H1 (cell line): ENCODE measurements at regions not wholly inside any gene's neighbourhood (a gene's known extent, or its start where the extent isn't known, plus 50 kb on each side); places are given as distances from the start of the nearest gene placed in this dataset.

ENCODE experiments used
- CTCF ChIA-PET: fragments of 300-600 bp; sonication (Branson Sonifier 250); formaldehyde crosslinking; loops from one replicate; lab custom pipeline; 2021; ENCODE audit not compliant: partially characterized antibody; lab: Charles Lee
- POLR2A ChIA-PET: fragments of 300-600 bp; sonication (Branson Sonifier 250); formaldehyde crosslinking; loops from one replicate; lab custom pipeline; 2021; ENCODE audit warnings: inconsistent platforms; ENCODE audit not compliant: partially characterized antibody; lab: Charles Lee
- DNase-seq, 2 experiments: peaks; one replicate each; pipeline versions ENCODE4 v3.0.0 to v3.0.0-alpha.2; 2010 to 2022; ENCODE audit warnings: low spot score in 2 of 2, low read depth in 1 of 2, mixed read lengths in 1 of 2
- FAIRE-seq: peaks from 2 replicates; lab custom pipeline; 2011; peaks lifted over from hg19 to GRCh38; lab: Jason Lieb, UNC
- H2AFZ ChIP-seq: 2 replicates; pipeline ENCODE4 v1.8.1; 2012; ENCODE audit warnings: low read length, inconsistent platforms
- H2AK5ac ChIP-seq: 2 replicates; pipeline ENCODE4 v1.6.1; 2013; ENCODE audit warnings: low read depth, low read length
- H2BK120ac ChIP-seq: replicated peaks from 2 replicates; pipeline ENCODE3; 2013; ENCODE audit warnings: low read depth, low read length, inconsistent platforms
- H2BK12ac ChIP-seq: 2 replicates; pipeline ENCODE4 v1.6.1; 2013; ENCODE audit warnings: low read depth, low read length
- H2BK15ac ChIP-seq: 2 replicates; pipeline ENCODE4 v1.6.1; 2013; ENCODE audit warnings: low read length
- H2BK20ac ChIP-seq: 2 replicates; pipeline ENCODE4 v1.6.1; 2013; ENCODE audit warnings: low read length
- H2BK5ac ChIP-seq: 2 replicates; pipeline ENCODE4 v1.6.1; 2013; ENCODE audit warnings: low read depth, low read length
- H3K14ac ChIP-seq: 2 replicates; pipeline ENCODE4 v1.6.1; 2013; ENCODE audit warnings: inconsistent platforms; ENCODE audit not compliant: insufficient read length
- H3K18ac ChIP-seq: 2 replicates; pipeline ENCODE4 v1.6.1; 2013; ENCODE audit warnings: low read length; ENCODE audit errors: extremely low read depth
- H3K23ac ChIP-seq: 2 replicates; pipeline ENCODE4 v1.6.1; 2013; ENCODE audit warnings: inconsistent platforms; ENCODE audit not compliant: insufficient read length
- H3K23me2 ChIP-seq: 2 replicates; pipeline ENCODE4 v1.6.1; 2013; ENCODE audit warnings: low read depth, low read length
- H3K27ac ChIP-seq: 2 replicates; pipeline ENCODE4 v1.6.1; 2011; ENCODE audit warnings: low read depth, low read length, inconsistent platforms
- H3K27me3 ChIP-seq, 4 experiments: replicated peaks in 1 of 4; 1 replicate in 1 of 4; 2 replicates in 3 of 4; pipeline versions ENCODE4 v1.6.1 to v1.8.1; 2011 to 2013; ENCODE audit warnings: low read length in 3 of 4, mild to moderate bottlenecking in 3 of 4, inconsistent platforms in 2 of 4, mixed read lengths in 2 of 4, moderate library complexity in 1 of 4; ENCODE audit not compliant: control insufficient read depth in 3 of 4, insufficient read depth in 3 of 4; ENCODE audit errors: extremely low read depth in 1 of 4
- H3K36me3 ChIP-seq, 4 experiments: 2 replicates each; pipeline versions ENCODE4 v1.6.1 to v1.8.1; 2011 to 2013; ENCODE audit warnings: mild to moderate bottlenecking in 4 of 4, low read length in 3 of 4, moderate library complexity in 2 of 4, control low read depth in 1 of 4, inconsistent platforms in 1 of 4; ENCODE audit not compliant: insufficient read depth in 4 of 4, control insufficient read depth in 2 of 4
- H3K4ac ChIP-seq: replicated peaks from 2 replicates; pipeline ENCODE3; 2013; ENCODE audit warnings: low read length, low read depth, mixed read lengths, inconsistent platforms; ENCODE audit not compliant: insufficient read length
- H3K4me1 ChIP-seq, 4 experiments: replicated peaks in 1 of 4; 1 replicate in 1 of 4; 2 replicates in 3 of 4; pipeline versions ENCODE4 v1.6.1 to v1.8.1; 2011 to 2013; ENCODE audit warnings: low read length in 3 of 4, inconsistent platforms in 2 of 4, mixed read lengths in 1 of 4; ENCODE audit not compliant: insufficient read depth in 4 of 4, control insufficient read depth in 3 of 4
- H3K4me2 ChIP-seq, 2 experiments: 2 replicates each; pipeline versions ENCODE4 v1.6.1 to v1.8.1; 2011 to 2013; ENCODE audit warnings: low read depth in 2 of 2, low read length in 2 of 2, control low read depth in 1 of 2, inconsistent platforms in 1 of 2, mild to moderate bottlenecking in 1 of 2; ENCODE audit not compliant: insufficient read depth in 1 of 2
- H3K4me3 ChIP-seq, 4 experiments: fragments of 200-600, 300-600 bp in 1 of 4; sonication (generic), shearing (Covaris generic), sonication (Bioruptor Twin) in 1 of 4; 2 replicates each; pipeline versions ENCODE4 v1.5.1 to v1.8.1; 2011 to 2016; ENCODE audit warnings: low read length in 4 of 4, low read depth in 3 of 4, control low read depth in 2 of 4, inconsistent platforms in 2 of 4, mild to moderate bottlenecking in 2 of 4, mixed read lengths in 1 of 4, moderate library complexity in 1 of 4; ENCODE audit not compliant: insufficient read depth in 2 of 4; ENCODE audit errors: extremely low read depth in 1 of 4
- H3K56ac ChIP-seq: replicated peaks from 2 replicates; pipeline ENCODE3; 2013; ENCODE audit warnings: low read depth, mild to moderate bottlenecking, mixed read lengths, low read length, inconsistent platforms; ENCODE audit not compliant: insufficient read length
- H3K79me1 ChIP-seq: 2 replicates; pipeline ENCODE4 v1.6.1; 2013; ENCODE audit warnings: low read depth, low read length, control low read depth
- H3K79me2 ChIP-seq, 2 experiments: 2 replicates each; pipeline versions ENCODE4 v1.6.1 to v1.8.1; 2012 to 2013; ENCODE audit warnings: low read length in 2 of 2, mild to moderate bottlenecking in 2 of 2, inconsistent platforms in 1 of 2; ENCODE audit not compliant: insufficient read depth in 2 of 2, control insufficient read depth in 1 of 2
- H3K9ac ChIP-seq, 4 experiments: replicated peaks in 1 of 4; 1 replicate in 1 of 4; 2 replicates in 3 of 4; pipeline versions ENCODE4 v1.6.1 to v1.8.1; 2011 to 2013; ENCODE audit warnings: low read depth in 3 of 4, low read length in 3 of 4, control low read depth in 2 of 4, mild to moderate bottlenecking in 2 of 4, moderate library complexity in 2 of 4, inconsistent platforms in 1 of 4; ENCODE audit errors: extremely low read depth in 1 of 4
- H3K9me3 ChIP-seq, 2 experiments: 2 replicates each; pipeline versions ENCODE4 v1.6.1 to v1.8.1; 2012 to 2013; ENCODE audit warnings: mild to moderate bottlenecking in 2 of 2, moderate library complexity in 2 of 2, control low read depth in 1 of 2, inconsistent platforms in 1 of 2, low read depth in 1 of 2, low read length in 1 of 2, mixed read lengths in 1 of 2; ENCODE audit not compliant: insufficient read depth in 2 of 2
- H4K20me1 ChIP-seq, 2 experiments: replicated peaks in 1 of 2; 2 replicates each; pipeline versions ENCODE3 to v1.8.1; 2011 to 2013; ENCODE audit warnings: inconsistent platforms in 2 of 2, low read length in 2 of 2, mild to moderate bottlenecking in 1 of 2; ENCODE audit not compliant: insufficient read depth in 2 of 2, control insufficient read depth in 1 of 2
- H4K5ac ChIP-seq: 2 replicates; pipeline ENCODE4 v1.6.1; 2013; ENCODE audit warnings: low read length, low read depth, mixed read lengths, inconsistent platforms; ENCODE audit not compliant: insufficient read length
- H4K8ac ChIP-seq: 2 replicates; pipeline ENCODE4 v1.8.0; 2013; ENCODE audit warnings: mild to moderate bottlenecking, moderate library complexity, low read length, inconsistent platforms; ENCODE audit not compliant: insufficient read depth; ENCODE audit errors: extremely low read depth
- H4K91ac ChIP-seq: replicated peaks from 2 replicates; pipeline ENCODE3; 2013; ENCODE audit warnings: low read length, mixed read lengths, inconsistent platforms; ENCODE audit not compliant: insufficient read length
- CREB1 ChIP-seq: IDR thresholded peaks from 2 replicates; pipeline ENCODE4 v1.6.1; 2012; ENCODE audit warnings: inconsistent platforms
- FOSL1 ChIP-seq: IDR thresholded peaks from 2 replicates; pipeline ENCODE4 v1.6.1; 2011; ENCODE audit warnings: mild to moderate bottlenecking, low read depth, low read length, moderate library complexity; ENCODE audit not compliant: insufficient read depth
- GABPA ChIP-seq: IDR thresholded peaks from 2 replicates; pipeline ENCODE4 v1.6.1; 2011; ENCODE audit warnings: mild to moderate bottlenecking, low read length, moderate library complexity, borderline replicate concordance; ENCODE audit not compliant: insufficient read depth
- MAFK ChIP-seq: IDR thresholded peaks from 2 replicates; pipeline ENCODE4 v1.6.1; 2012; ENCODE audit warnings: low read depth, mild to moderate bottlenecking, improper control_type of control experiment, low read length
- RFX5 ChIP-seq: IDR thresholded peaks from 2 replicates; pipeline ENCODE4 v1.6.1; 2011; ENCODE audit warnings: low read depth, low read length, improper control_type of control experiment, borderline replicate concordance
- SIX5 ChIP-seq: IDR thresholded peaks from 2 replicates; pipeline ENCODE4 v1.6.1; 2011; ENCODE audit warnings: mild to moderate bottlenecking, low read depth, low read length
- SRF ChIP-seq: IDR thresholded peaks from 2 replicates; pipeline ENCODE4 v1.6.1; 2011; ENCODE audit warnings: mild to moderate bottlenecking, low read depth, low read length, moderate library complexity
- TBP ChIP-seq: IDR thresholded peaks from 2 replicates; pipeline ENCODE4 v1.6.1; 2011; ENCODE audit warnings: low read depth, low read length, improper control_type of control experiment
- TCF12 ChIP-seq: IDR thresholded peaks from 2 replicates; pipeline ENCODE4 v1.6.1; 2011; ENCODE audit warnings: low read depth, mild to moderate bottlenecking, low read length
- WGBS, 2 experiments: shearing (Covaris generic) in 1 of 2; methylation state at CpG; one replicate each; pipeline versions ENCODE4 v1.1.6 to v1.1.7; 2013 to 2015; ENCODE audit warnings: low lambda C conversion rate in 2 of 2, mixed read lengths in 2 of 2, inconsistent platforms in 1 of 2, low coverage in 1 of 2, missing lambda C conversion rate in 1 of 2; ENCODE audit not compliant: insufficient replicate concordance in 2 of 2, insufficient coverage in 1 of 2, insufficient read length in 1 of 2; ENCODE audit errors: extremely low coverage in 1 of 2, missing lambda C conversion rate in 1 of 2; 5-methylcytosine and 5-hydroxymethylcytosine counted together

DNA sequence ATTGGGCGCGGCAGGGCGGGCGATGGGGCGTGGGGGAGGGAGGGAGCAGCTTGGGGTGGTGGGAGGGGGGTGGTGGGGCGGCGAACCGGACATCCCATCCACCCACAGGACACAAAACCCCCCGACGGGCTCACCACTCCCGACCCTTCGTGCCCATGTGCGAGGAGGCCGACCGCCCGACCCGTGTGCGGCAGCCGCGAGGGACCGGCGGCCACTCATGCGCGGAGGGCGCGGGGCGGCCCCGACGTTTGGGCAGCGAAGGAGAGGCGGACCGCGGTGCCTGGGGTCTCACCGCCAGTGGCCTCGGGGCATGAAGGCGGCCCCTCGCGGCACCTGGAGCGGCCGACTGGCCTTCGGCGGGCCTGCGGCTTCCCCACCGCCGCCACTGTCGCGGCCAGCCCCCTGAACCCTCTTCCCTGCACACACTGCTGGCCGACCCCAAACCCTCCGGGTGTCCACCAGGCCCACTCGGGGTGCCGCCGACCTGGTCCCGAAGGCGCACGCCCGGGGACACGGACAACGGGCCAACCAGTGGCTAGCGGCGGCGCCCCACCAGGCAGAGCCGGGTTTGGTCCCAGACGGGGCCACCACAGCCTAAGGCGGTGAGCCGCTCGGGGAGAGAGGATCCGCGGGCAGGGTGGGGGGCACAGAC lies 94.6 kb upstream of the ANKRD30BL start:
- H4K91ac ChIP-seq = no peak overlapping the region
- no peak overlapping the region for H4K8ac ChIP-seq
- H3K4me2 ChIP-seq = no peak overlapping the region
- TF ChIP-seq GABPA (no peak), MAFK (no peak), TBP (no peak), FOSL1 (no peak), SIX5 (no peak), RFX5 (no peak), SRF (no peak), CREB1 (no peak), TCF12 (no peak)
- H2AK5ac ChIP-seq = no peak overlapping the region
- H3K14ac ChIP-seq = no peak overlapping the region
- POLR2A ChIA-PET = no interaction called here
- no peak overlapping the region for H3K56ac ChIP-seq
- H2BK15ac ChIP-seq = no peak overlapping the region
- H3K79me2 ChIP-seq = no peaks in the 10 kb centered on the region
- H2BK120ac ChIP-seq = no peak overlapping the region
- H3K4ac ChIP-seq = no peak overlapping the region
- no peak overlapping the region for H3K23ac ChIP-seq
- H4K20me1 ChIP-seq = no peaks in the 10 kb centered on the region
- H2AFZ ChIP-seq = no peak overlapping the region
- no peaks in the 10 kb centered on the region for H3K79me1 ChIP-seq
- H3K27me3 ChIP-seq = no peaks in the 10 kb centered on the region
- H3K9me3 ChIP-seq = peaks cover 0 to 51% of the 10 kb centered on the region in 2 experiments; a peak in 2 of 4 replicates
- H3K27ac ChIP-seq = no peak overlapping the region
- H3K9ac ChIP-seq = no peak overlapping the region
- no peak overlapping the region for H4K5ac ChIP-seq
- FAIRE-seq (no peak), DNase-seq (peak in 1 of 2 experiments; percentile 29)
- 100% methylated on average over 6 of the region's 68 CpGs; no CpG with 5 or more reads in 1 of the 2 experiments for WGBS, 2 experiments
- CTCF ChIA-PET = no interaction called here
- H3K4me1 ChIP-seq = no peaks in the 10 kb centered on the region
- H2BK12ac ChIP-seq = no peak overlapping the region
- H2BK5ac ChIP-seq = no peak overlapping the region
- H3K23me2 ChIP-seq = no peaks in the 10 kb centered on the region
- H2BK20ac ChIP-seq = no peak overlapping the region
- peaks cover 0 to 7% (median 0%) of the 10 kb centered on the region in 4 experiments; a peak in 1 of 8 replicates for H3K36me3 ChIP-seq
- H3K18ac ChIP-seq = no peak overlapping the region
- no peak overlapping the region for H3K4me3 ChIP-seq
